HepG2 (cell line): ENCODE measurements at regions not wholly inside any gene's neighbourhood (a gene's known extent, or its start where the extent isn't known, plus 50 kb on each side); places are given as distances from the start of the nearest gene placed in this dataset.

Experiments used
- CBX5 ChIP-seq: sonication (generic); formaldehyde crosslinking; IDR thresholded peaks from 2 replicates; pipeline ENCODE4 v1.4.0; 2020; ENCODE audit warnings: missing genetic modification reagents, borderline replicate concordance
- EP300 ChIP-seq, 3 experiments: sonication (generic) in 1 of 3; formaldehyde crosslinking in 1 of 3; IDR thresholded peaks; 2 replicates each; pipeline versions ENCODE4 v1.5.1 to v1.6.1; 2011 to 2020; ENCODE audit warnings: low read depth in 2 of 3, low read length in 2 of 3, borderline replicate concordance in 1 of 3, improper control_type of control experiment in 1 of 3, mild to moderate bottlenecking in 1 of 3, missing genetic modification reagents in 1 of 3, moderate library complexity in 1 of 3
- HDAC1 ChIP-seq: sonication (generic); formaldehyde crosslinking; IDR thresholded peaks from 2 replicates; pipeline ENCODE4 v1.5.1; 2020; ENCODE audit warnings: mild to moderate bottlenecking, missing genetic modification reagents
- HOXA7 ChIP-seq: sonication (generic); formaldehyde crosslinking; IDR thresholded peaks from 2 replicates; pipeline ENCODE4 v1.8.1; 2022; ENCODE audit warnings: mild to moderate bottlenecking, missing genetic modification reagents, moderate library complexity
- MAFK ChIP-seq, 2 experiments: IDR thresholded peaks in 1 of 2; conservative IDR thresholded peaks in 1 of 2; 2 replicates each; pipeline ENCODE4 v1.6.1; 2011; ENCODE audit warnings: improper control_type of control experiment in 2 of 2, low read length in 2 of 2
- POLR2AphosphoS5 ChIP-seq: IDR thresholded peaks from 2 replicates; pipeline ENCODE4 v1.6.1; 2012; ENCODE audit warnings: low read depth, low read length
- REST ChIP-seq, 2 experiments: IDR thresholded peaks; 2 replicates each; pipeline ENCODE4 v1.6.1; 2011 to 2012; ENCODE audit warnings: low read length in 2 of 2, borderline replicate concordance in 1 of 2, low read depth in 1 of 2, mild to moderate bottlenecking in 1 of 2, moderate library complexity in 1 of 2
- TP53 ChIP-seq: sonication (generic); formaldehyde crosslinking; conservative IDR thresholded peaks from 2 replicates; pipeline ENCODE4 v1.4.0; 2020; ENCODE audit warnings: missing genetic modification reagents
- ZKSCAN5 ChIP-seq: sonication (generic); formaldehyde crosslinking; IDR thresholded peaks from 2 replicates; pipeline ENCODE4 v1.5.1; 2020; ENCODE audit warnings: mild to moderate bottlenecking, missing genetic modification reagents
- ZNF33B ChIP-seq: sonication (generic); formaldehyde crosslinking; IDR thresholded peaks from 2 replicates; pipeline ENCODE4 v1.5.1; 2020; ENCODE audit warnings: mild to moderate bottlenecking, missing genetic modification reagents
- TF ChIP-seq, protein P1 (sequence below): sonication (generic); formaldehyde crosslinking; IDR thresholded peaks from 2 replicates; pipeline ENCODE4 v1.5.0; 2020; ENCODE audit warnings: mild to moderate bottlenecking, missing genetic modification reagents, moderate library complexity
- TF ChIP-seq, protein P2 (sequence below): sonication (generic); formaldehyde crosslinking; IDR thresholded peaks from 2 replicates; pipeline ENCODE4 v1.5.0; 2020; ENCODE audit warnings: mild to moderate bottlenecking, missing genetic modification reagents, borderline replicate concordance
- TF ChIP-seq, protein P3 (sequence below): sonication (generic); formaldehyde crosslinking; IDR thresholded peaks from 2 replicates; pipeline ENCODE4 v1.8.1; 2023; ENCODE audit warnings: mild to moderate bottlenecking, missing genetic modification reagents

DNA sequence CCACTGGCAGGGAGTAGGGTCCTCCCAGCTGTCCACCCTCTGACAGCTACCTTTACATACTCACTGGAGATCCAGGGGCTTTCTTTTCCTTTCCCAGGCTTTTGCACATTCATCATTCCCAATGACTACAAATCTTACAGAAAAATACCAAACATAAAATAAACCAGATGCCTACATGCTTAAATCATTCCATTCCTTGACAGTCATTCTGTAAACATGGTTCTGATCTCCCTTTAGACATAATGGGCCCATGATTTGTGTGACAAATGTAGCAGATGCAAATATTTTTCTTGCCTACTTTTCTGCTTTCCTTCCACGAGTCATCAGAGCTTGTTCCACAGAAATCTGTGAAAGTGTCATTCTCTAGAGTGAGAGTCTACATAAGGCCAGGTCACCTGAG, 207.0 kb downstream of the IDS start:
- TF ChIP-seq REST (IDR thresholded peaks at IDR 0.05; ENCODE audit: borderline replicate concordance in 1 of 2, low read depth in 1 of 2, low read length in 2 of 2) (no peak), POLR2AphosphoS5 (no peak), TP53 (CRISPR knock-in tag) (no peak), MAFK (conservative IDR thresholded peaks at IDR 0.05 in 1 of 2, IDR thresholded peaks at IDR 0.05 in 1 of 2; ENCODE audit: low read length in 2 of 2) (no peak), HOXA7 (CRISPR knock-in tag) (no peak), CBX5 (no peak), ZNF33B (CRISPR knock-in tag) (no peak), ZKSCAN5 (no peak), EP300 (IDR thresholded peaks at IDR 0.05; ENCODE audit: low read depth in 2 of 2, low read length in 2 of 2) (no peak), EP300 (CRISPR knock-in tag; IDR thresholded peaks at IDR 0.05; ENCODE audit: borderline replicate concordance) (no peak), HDAC1 (CRISPR knock-in tag) (no peak)
- TF ChIP-seq, protein P1, sequence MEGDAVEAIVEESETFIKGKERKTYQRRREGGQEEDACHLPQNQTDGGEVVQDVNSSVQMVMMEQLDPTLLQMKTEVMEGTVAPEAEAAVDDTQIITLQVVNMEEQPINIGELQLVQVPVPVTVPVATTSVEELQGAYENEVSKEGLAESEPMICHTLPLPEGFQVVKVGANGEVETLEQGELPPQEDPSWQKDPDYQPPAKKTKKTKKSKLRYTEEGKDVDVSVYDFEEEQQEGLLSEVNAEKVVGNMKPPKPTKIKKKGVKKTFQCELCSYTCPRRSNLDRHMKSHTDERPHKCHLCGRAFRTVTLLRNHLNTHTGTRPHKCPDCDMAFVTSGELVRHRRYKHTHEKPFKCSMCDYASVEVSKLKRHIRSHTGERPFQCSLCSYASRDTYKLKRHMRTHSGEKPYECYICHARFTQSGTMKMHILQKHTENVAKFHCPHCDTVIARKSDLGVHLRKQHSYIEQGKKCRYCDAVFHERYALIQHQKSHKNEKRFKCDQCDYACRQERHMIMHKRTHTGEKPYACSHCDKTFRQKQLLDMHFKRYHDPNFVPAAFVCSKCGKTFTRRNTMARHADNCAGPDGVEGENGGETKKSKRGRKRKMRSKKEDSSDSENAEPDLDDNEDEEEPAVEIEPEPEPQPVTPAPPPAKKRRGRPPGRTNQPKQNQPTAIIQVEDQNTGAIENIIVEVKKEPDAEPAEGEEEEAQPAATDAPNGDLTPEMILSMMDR: no peak
- TF ChIP-seq, protein P2, sequence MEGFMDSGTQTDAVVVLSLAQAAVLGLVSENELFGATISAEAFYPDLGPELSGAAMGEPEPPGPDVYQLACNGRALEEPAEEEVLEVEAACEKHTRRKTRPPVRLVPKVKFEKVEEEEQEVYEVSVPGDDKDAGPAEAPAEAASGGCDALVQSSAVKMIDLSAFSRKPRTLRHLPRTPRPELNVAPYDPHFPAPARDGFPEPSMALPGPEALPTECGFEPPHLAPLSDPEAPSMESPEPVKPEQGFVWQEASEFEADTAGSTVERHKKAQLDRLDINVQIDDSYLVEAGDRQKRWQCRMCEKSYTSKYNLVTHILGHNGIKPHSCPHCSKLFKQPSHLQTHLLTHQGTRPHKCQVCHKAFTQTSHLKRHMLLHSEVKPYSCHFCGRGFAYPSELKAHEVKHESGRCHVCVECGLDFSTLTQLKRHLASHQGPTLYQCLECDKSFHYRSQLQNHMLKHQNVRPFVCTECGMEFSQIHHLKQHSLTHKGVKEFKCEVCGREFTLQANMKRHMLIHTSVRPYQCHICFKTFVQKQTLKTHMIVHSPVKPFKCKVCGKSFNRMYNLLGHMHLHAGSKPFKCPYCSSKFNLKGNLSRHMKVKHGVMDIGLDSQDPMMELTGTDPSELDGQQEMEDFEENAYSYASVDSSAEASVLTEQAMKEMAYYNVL (CRISPR knock-in tag): no peak
- TF ChIP-seq, protein P3, sequence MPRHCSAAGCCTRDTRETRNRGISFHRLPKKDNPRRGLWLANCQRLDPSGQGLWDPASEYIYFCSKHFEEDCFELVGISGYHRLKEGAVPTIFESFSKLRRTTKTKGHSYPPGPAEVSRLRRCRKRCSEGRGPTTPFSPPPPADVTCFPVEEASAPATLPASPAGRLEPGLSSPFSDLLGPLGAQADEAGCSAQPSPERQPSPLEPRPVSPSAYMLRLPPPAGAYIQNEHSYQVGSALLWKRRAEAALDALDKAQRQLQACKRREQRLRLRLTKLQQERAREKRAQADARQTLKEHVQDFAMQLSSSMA: no peak
